Endodermal cell (in vitro differentiated cells): ENCODE measurements at regions not wholly inside any gene's neighbourhood (a gene's known extent, or its start where the extent isn't known, plus 50 kb on each side); places are given as distances from the start of the nearest gene placed in this dataset.

ENCODE experiments used
- DNase-seq: peaks from one replicate; pipeline ENCODE4 v3.0.0-alpha.2; 2017
- H3K27ac ChIP-seq: 2 replicates; pipeline ENCODE4 v1.5.1; 2013; ENCODE audit warnings: mild to moderate bottlenecking, low read depth, low read length, moderate library complexity
- H3K27me3 ChIP-seq: 2 replicates; pipeline ENCODE4 v1.6.1; 2013; ENCODE audit warnings: mild to moderate bottlenecking, low read length, moderate library complexity; ENCODE audit not compliant: insufficient read depth, control insufficient read depth, poor library complexity, severe bottlenecking
- H3K36me3 ChIP-seq: 2 replicates; pipeline ENCODE4 v1.7.0; 2013; ENCODE audit warnings: mild to moderate bottlenecking, low read length, moderate library complexity; ENCODE audit not compliant: control insufficient read depth, insufficient read depth
- H3K4me1 ChIP-seq: one replicate; pipeline ENCODE4 v1.7.0; 2013; ENCODE audit warnings: low read length; ENCODE audit not compliant: control insufficient read depth, insufficient read depth
- H3K4me3 ChIP-seq: 2 replicates; pipeline ENCODE4 v1.5.1; 2013; ENCODE audit warnings: mild to moderate bottlenecking, low read length, moderate library complexity
- H3K9ac ChIP-seq: 2 replicates; pipeline ENCODE4 v1.6.1; 2013; ENCODE audit warnings: mild to moderate bottlenecking, low read length, moderate library complexity; ENCODE audit not compliant: poor library complexity, severe bottlenecking; ENCODE audit errors: extremely low read depth
- H3K9me3 ChIP-seq: 2 replicates; pipeline ENCODE4 v1.6.1; 2013; ENCODE audit warnings: mild to moderate bottlenecking, low read length, moderate library complexity; ENCODE audit not compliant: control insufficient read depth
- H3K27ac Mint-ChIP-seq: 2 replicates; pipeline ENCODE4 v1.8.0; 2020; ENCODE audit warnings: mixed read lengths
- H3K27me3 Mint-ChIP-seq: 2 replicates; pipeline ENCODE4 v1.8.0; 2021; ENCODE audit warnings: mild to moderate bottlenecking, mixed read lengths; ENCODE audit not compliant: insufficient read depth
- H3K36me3 Mint-ChIP-seq: 2 replicates; pipeline ENCODE4 v1.8.0; 2020; ENCODE audit warnings: low read depth, mixed read lengths
- H3K4me1 Mint-ChIP-seq: 2 replicates; pipeline ENCODE4 v1.8.0; 2020; ENCODE audit warnings: mixed read lengths
- H3K4me3 Mint-ChIP-seq: 2 replicates; pipeline ENCODE4 v1.8.0; 2020; ENCODE audit warnings: mild to moderate bottlenecking, moderate library complexity, mixed read lengths
- H3K9me3 Mint-ChIP-seq: 2 replicates; pipeline ENCODE4 v1.8.0; 2020; ENCODE audit warnings: mild to moderate bottlenecking, mixed read lengths
- WGBS, 2 experiments: methylation state at CpG; one replicate each; pipeline versions ENCODE4 v1.1.5 to v1.1.7; 2013; ENCODE audit warnings: missing lambda C conversion rate in 2 of 2, mixed read lengths in 1 of 2; ENCODE audit not compliant: insufficient coverage in 1 of 2, insufficient read length in 1 of 2; 5-methylcytosine and 5-hydroxymethylcytosine counted together
- TF ChIP-seq, protein P1 (sequence below): fragments of 200-600 bp; sonication (generic); conservative IDR thresholded peaks from 2 replicates; pipeline ENCODE4 v1.5.0; 2021; ENCODE audit warnings: antibody characterized with exemption, mild to moderate bottlenecking

GRCh38 chr3:178194539-178194938, 341.7 kb upstream of the KCNMB2 start:
- no peaks in the 10 kb centered on the region for H3K27me3 Mint-ChIP-seq
- H3K27me3 ChIP-seq: no peaks in the 10 kb centered on the region
- no peaks in the 10 kb centered on the region for H3K36me3 ChIP-seq
- H3K9me3 ChIP-seq: no peaks in the 10 kb centered on the region
- 77 to 88% methylated on average over 2 to 4 of the region's 4 CpGs for WGBS, 2 experiments
- no peak overlapping the region for H3K27ac ChIP-seq
- no peak overlapping the region for H3K4me3 Mint-ChIP-seq
- TF ChIP-seq, protein P1, sequence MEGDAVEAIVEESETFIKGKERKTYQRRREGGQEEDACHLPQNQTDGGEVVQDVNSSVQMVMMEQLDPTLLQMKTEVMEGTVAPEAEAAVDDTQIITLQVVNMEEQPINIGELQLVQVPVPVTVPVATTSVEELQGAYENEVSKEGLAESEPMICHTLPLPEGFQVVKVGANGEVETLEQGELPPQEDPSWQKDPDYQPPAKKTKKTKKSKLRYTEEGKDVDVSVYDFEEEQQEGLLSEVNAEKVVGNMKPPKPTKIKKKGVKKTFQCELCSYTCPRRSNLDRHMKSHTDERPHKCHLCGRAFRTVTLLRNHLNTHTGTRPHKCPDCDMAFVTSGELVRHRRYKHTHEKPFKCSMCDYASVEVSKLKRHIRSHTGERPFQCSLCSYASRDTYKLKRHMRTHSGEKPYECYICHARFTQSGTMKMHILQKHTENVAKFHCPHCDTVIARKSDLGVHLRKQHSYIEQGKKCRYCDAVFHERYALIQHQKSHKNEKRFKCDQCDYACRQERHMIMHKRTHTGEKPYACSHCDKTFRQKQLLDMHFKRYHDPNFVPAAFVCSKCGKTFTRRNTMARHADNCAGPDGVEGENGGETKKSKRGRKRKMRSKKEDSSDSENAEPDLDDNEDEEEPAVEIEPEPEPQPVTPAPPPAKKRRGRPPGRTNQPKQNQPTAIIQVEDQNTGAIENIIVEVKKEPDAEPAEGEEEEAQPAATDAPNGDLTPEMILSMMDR: no peak
- no peak overlapping the region for H3K4me3 ChIP-seq
- peaks cover 5% of the 10 kb centered on the region for H3K36me3 Mint-ChIP-seq
- no peak overlapping the region for H3K27ac Mint-ChIP-seq
- no peaks in the 10 kb centered on the region for H3K9me3 Mint-ChIP-seq
- peaks cover 10% of the 10 kb centered on the region for H3K4me1 Mint-ChIP-seq
- H3K4me1 ChIP-seq: no peaks in the 10 kb centered on the region
- DNase-seq: no peak
- no peak overlapping the region for H3K9ac ChIP-seq

DNA sequence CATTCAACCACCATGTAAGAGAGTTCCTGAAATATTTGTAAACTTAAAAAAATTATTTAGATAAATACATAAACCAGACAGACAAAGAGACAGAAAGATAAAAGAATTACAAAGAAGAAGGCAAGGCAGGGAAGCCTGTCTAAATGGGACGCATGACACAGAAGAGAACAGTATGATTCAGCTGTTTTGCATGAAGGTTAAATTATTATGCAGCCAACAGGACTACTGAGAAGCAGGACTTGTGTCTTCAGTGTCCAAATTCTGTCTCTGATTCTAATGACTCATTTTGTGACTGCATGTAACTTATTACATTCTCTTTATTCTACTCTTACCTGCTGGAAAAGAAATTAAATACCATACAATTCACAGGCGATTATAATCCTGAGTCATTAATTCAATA, 340.4 kb upstream of the KCNMB2 start:
- Mint-ChIP-seq H3K4me1 (peaks cover 5% of the 10 kb centered on the region), H3K27me3 (no peaks in the 10 kb centered on the region), H3K36me3 (peaks cover 9% of the 10 kb centered on the region), H3K4me3 (no peak overlapping the region), H3K9me3 (no peaks in the 10 kb centered on the region), H3K27ac (no peak overlapping the region)
- no peaks in the 10 kb centered on the region for H3K9me3 ChIP-seq
- H3K27me3 ChIP-seq: no peaks in the 10 kb centered on the region
- whole genome bisulfite sequencing, 2 experiments: 57 to 95% methylated on average over 1 of the region's 2 CpGs
- no peaks in the 10 kb centered on the region for H3K4me1 ChIP-seq
- DNase-seq: no peak
- no peak overlapping the region for H3K27ac ChIP-seq
- no peaks in the 10 kb centered on the region for H3K36me3 ChIP-seq
- H3K4me3 ChIP-seq: no peak overlapping the region
- TF ChIP-seq, protein P1: no peak
- H3K9ac ChIP-seq: no peak overlapping the region

DNA sequence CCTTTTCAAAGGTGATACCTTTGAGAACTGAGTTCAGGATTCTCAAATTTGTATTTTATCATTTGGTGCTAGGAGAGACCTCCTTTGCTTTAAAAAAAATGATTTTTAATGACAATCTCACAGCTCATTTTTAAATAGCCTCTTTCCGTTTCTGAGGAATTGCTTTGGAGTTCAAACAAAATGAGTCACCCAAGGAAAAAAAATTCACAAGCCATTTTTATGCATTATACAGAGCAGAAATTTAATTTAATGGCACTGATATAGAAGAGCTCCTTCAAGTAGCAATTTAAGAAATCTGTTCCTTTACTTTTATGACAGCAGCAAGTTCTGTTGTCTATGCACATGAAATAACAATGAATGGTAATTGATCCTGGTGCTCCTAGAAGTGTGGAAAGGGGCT, 337.9 kb upstream of the KCNMB2 start:
- no peak overlapping the region for H3K9ac ChIP-seq
- TF ChIP-seq, protein P1: no peak
- no peaks in the 10 kb centered on the region for H3K27me3 Mint-ChIP-seq
- no peak overlapping the region for H3K27ac Mint-ChIP-seq
- H3K9me3 Mint-ChIP-seq: no peaks in the 10 kb centered on the region
- H3K4me3 Mint-ChIP-seq: no peak overlapping the region
- WGBS, 2 experiments: 88% methylated on average over 1 of the region's 1 CpG; no CpG with 5 or more reads in 1 of the 2 experiments
- H3K36me3 Mint-ChIP-seq: peaks cover 11% of the 10 kb centered on the region
- H3K4me1 ChIP-seq: no peaks in the 10 kb centered on the region
- DNase-seq: no peak
- H3K27me3 ChIP-seq: no peaks in the 10 kb centered on the region
- H3K27ac ChIP-seq: no peak overlapping the region
- H3K36me3 ChIP-seq: peaks cover 4% of the 10 kb centered on the region
- H3K4me1 Mint-ChIP-seq: peaks cover 5% of the 10 kb centered on the region
- H3K9me3 ChIP-seq: no peaks in the 10 kb centered on the region
- H3K4me3 ChIP-seq: no peak overlapping the region
